GM20000 (cell line): ENCODE measurements at regions not wholly inside any gene's neighbourhood (a gene's known extent, or its start where the extent isn't known, plus 50 kb on each side); places are given as distances from the start of the nearest gene placed in this dataset.

ENCODE experiments used
- DNase-seq: peaks from one replicate; pipeline ENCODE4 v3.0.0; 2012; ENCODE audit warnings: low spot score
- TF ChIP-seq, protein P1 (sequence below): IDR thresholded peaks from 2 replicates; pipeline ENCODE4 v1.5.1; 2012; ENCODE audit warnings: mild to moderate bottlenecking, control low read depth; ENCODE audit errors: extremely low read depth, missing control alignments

- DNase-seq, result no peak
- TF ChIP-seq, protein P1, sequence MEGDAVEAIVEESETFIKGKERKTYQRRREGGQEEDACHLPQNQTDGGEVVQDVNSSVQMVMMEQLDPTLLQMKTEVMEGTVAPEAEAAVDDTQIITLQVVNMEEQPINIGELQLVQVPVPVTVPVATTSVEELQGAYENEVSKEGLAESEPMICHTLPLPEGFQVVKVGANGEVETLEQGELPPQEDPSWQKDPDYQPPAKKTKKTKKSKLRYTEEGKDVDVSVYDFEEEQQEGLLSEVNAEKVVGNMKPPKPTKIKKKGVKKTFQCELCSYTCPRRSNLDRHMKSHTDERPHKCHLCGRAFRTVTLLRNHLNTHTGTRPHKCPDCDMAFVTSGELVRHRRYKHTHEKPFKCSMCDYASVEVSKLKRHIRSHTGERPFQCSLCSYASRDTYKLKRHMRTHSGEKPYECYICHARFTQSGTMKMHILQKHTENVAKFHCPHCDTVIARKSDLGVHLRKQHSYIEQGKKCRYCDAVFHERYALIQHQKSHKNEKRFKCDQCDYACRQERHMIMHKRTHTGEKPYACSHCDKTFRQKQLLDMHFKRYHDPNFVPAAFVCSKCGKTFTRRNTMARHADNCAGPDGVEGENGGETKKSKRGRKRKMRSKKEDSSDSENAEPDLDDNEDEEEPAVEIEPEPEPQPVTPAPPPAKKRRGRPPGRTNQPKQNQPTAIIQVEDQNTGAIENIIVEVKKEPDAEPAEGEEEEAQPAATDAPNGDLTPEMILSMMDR, result no peak
Observed at GRCh38 chr3:98644168-98644567, 50.8 kb upstream of the CPOX start.

DNA sequence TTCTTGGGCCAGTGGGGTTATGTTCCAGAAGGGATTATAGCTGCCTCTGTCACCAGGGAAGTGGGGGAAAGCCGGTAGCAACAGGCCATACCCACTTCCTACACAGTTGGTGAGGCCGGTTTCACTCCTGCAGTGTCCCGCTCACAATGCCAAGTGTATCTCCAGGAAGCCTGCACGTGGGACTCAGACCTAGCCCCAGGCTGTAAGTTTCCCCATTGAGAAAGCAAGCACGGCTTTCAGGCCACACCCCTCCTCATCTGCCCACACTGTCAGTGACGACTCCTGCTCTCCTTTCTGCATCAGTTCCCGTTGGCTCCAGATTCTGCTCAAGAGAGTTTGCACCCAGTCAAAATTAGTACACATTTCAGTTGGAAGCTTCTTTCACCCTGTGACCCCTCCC is 51.6 kb upstream of the CPOX start:
- DNase-seq, result no peak
- TF ChIP-seq, protein P1, result no peak

- DNase-seq, result no peak
- TF ChIP-seq, protein P1, result no peak
Observed at GRCh38 chr3:98646680-98647079, 53.3 kb upstream of the CPOX start.

GRCh38 chr3:98647197-98647596 is 53.8 kb upstream of the CPOX start:
- TF ChIP-seq, protein P1, result no peak
- DNase-seq, result no peak

- DNase-seq, result no peak
- TF ChIP-seq, protein P1, result no peak
Observed at GRCh38 chr3:98650971-98651779, 57.8 kb upstream of the CPOX start.

DNA sequence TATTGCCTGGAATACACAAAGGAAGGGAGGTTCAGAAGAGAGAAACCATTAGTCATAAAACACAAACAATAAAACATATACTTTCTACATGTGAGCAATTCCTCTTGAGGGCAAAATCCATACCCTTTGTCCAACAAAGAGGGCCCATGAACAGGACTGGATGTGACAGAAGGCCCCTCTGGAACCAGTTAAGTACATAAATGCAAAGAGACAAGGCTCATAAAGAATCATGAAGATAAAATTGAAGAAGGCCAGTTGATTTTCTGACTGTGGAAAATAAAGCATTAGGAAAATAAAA is 58.3 kb upstream of the CPOX start:
- DNase-seq, result no peak
- TF ChIP-seq, protein P1, result no peak

DNA sequence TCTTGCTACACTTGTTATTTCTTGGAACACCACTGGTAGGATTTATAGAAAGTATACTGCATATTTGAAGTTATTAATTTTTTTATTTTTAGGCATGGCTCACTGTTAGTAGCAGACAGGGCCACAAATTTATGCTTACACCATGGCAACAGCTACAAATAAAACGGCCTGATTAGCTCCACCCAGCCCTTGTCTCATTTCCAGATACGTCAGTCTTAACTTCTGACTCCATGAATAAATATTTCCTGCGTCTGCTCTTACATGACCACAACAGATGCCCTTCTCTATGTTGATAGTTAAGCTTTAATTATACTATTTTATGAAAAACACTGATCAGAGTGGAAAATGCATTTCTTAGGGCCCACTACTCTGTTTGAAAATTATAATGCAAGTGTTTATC is 62.3 kb upstream of the CPOX start:
- no peak for DNase-seq
- TF ChIP-seq, protein P1, result no peak
